Mucosa of descending colon (tissue), 3 donors: ENCODE measurements at regions not wholly inside any gene's neighbourhood (a gene's known extent, or its start where the extent isn't known, plus 50 kb on each side); places are given as distances from the start of the nearest gene placed in this dataset.
A peak's percentile ranks its signal among the peaks of the same experiment; 100 is the strongest.

ENCODE experiments used
- ATAC-seq: fragments of 200-7000 bp; cut with Tn5 transposase; one replicate; pipeline ENCODE4 v1.9.1; 2020; ENCODE audit warnings: mild to moderate bottlenecking, moderate library complexity
- DNase-seq, 3 donors: peaks; one replicate each; pipeline ENCODE4 v3.0.0-alpha.2; 2020
- H3K36me3 ChIP-seq: fragments of 200-600 bp; one replicate; pipeline ENCODE4 v1.8.0; 2021; ENCODE audit warnings: low read depth, mild to moderate bottlenecking
- H3K4me1 ChIP-seq: fragments of 200-600 bp; one replicate; pipeline ENCODE4 v1.8.0; 2021; ENCODE audit warnings: low read depth, mild to moderate bottlenecking
- H3K4me3 ChIP-seq: fragments of 200-600 bp; one replicate; pipeline ENCODE4 v1.8.0; 2021; ENCODE audit warnings: mild to moderate bottlenecking
- H3K9me3 ChIP-seq: fragments of 200-600 bp; one replicate; pipeline ENCODE4 v1.8.0; 2021; ENCODE audit warnings: mild to moderate bottlenecking
- intact Hi-C, 2 donors: fragments of 100-400 bp; cut with DNase I in 1 of 2; cut with micrococcal nuclease in 1 of 2; formaldehyde crosslinking; loops; one replicate each; pipeline versions ENCODE4 v1.11.0 to v1.11.1; 2022; cut with DNase I, micrococcal nuclease
- TF ChIP-seq, protein P1 (sequence below): fragments of 200-600 bp; IDR thresholded peaks from one replicate; pipeline ENCODE4 v1.8.0; 2022; ENCODE audit warnings: antibody characterized with exemption, mild to moderate bottlenecking
- donor health status: DM: no; HTN: no; CAD: no; lungs with moderate emphysema.
- donor health status: DM: no; HTN: no; CAD: no.
- donor health status: DM: no; HTN: yes; CAD: no.

- Histone ChIP-seq H3K4me1 (no peaks in the 10 kb centered on the region), H3K36me3 (no peaks in the 10 kb centered on the region), H3K4me3 (no peak overlapping the region), H3K9me3 (no peaks in the 10 kb centered on the region)
- ATAC-seq (no peak), DNase-seq (no peak)
- TF ChIP-seq, protein P1, sequence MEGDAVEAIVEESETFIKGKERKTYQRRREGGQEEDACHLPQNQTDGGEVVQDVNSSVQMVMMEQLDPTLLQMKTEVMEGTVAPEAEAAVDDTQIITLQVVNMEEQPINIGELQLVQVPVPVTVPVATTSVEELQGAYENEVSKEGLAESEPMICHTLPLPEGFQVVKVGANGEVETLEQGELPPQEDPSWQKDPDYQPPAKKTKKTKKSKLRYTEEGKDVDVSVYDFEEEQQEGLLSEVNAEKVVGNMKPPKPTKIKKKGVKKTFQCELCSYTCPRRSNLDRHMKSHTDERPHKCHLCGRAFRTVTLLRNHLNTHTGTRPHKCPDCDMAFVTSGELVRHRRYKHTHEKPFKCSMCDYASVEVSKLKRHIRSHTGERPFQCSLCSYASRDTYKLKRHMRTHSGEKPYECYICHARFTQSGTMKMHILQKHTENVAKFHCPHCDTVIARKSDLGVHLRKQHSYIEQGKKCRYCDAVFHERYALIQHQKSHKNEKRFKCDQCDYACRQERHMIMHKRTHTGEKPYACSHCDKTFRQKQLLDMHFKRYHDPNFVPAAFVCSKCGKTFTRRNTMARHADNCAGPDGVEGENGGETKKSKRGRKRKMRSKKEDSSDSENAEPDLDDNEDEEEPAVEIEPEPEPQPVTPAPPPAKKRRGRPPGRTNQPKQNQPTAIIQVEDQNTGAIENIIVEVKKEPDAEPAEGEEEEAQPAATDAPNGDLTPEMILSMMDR, result no peak
- intact Hi-C loops, result no loop called here
These were observed 161.4 kb upstream of the KLF4 start for GRCh38 chr9:107650995-107651394.

DNA sequence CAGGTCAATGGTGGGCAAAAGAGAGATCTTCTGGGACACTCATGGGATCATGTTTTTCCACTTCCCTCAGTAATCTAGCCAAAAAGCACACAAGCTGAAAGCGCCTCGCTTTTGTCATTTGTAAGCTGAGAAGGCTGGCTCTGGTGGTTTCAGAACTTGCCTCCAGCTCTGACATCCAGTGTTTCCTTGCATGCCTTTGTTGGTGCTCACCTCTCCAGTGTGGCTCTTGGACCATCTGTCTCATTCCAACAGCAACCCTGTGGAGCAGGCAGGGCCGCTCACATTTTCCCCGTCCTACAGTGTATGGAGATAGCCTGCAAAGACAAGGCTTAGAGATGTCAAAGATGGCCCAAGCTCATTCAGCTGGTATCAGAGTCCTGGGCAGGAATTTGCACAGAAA, 160.8 kb upstream of the KLF4 start:
- no peak overlapping the region for H3K4me3 ChIP-seq
- TF ChIP-seq, protein P1, result no peak
- intact Hi-C loops, result no loop called here
- H3K36me3 ChIP-seq, result no peaks in the 10 kb centered on the region
- DNase-seq (no peak), ATAC-seq (no peak)
- H3K4me1 ChIP-seq, result peaks cover 2% of the 10 kb centered on the region
- no peaks in the 10 kb centered on the region for H3K9me3 ChIP-seq

DNA sequence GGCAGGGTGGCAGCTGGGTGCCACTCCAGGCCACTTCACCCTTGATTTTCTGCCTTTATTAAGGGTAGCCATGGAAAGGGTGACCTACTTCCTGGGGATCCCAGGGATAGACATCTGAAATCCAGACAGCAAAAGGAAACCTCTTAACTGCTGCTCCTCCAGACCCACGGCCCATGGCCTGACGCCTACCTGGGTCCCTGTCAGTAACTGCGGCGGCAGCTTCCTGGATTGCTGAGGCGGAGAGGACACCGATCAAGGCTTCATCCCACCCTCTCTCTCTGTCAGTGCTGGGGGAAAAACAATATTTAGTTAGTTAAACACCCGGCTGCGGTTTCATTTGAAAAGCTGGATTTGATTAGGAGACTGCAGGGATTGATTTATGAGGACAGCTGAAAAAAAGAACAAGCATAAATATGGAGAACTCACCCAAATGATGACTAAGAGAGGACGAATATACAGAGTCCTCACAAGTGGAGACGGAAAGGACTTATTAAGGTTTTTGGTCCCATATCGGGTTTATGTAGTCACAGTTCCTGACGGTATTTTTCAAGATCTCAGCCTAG, 158.7 kb upstream of the KLF4 start:
- no peaks in the 10 kb centered on the region for H3K9me3 ChIP-seq
- TF ChIP-seq, protein P1, result no peak
- H3K4me1 ChIP-seq, result peaks cover 2% of the 10 kb centered on the region
- H3K4me3 ChIP-seq, result no peak overlapping the region
- intact Hi-C loops, result no loop called here
- no peak for DNase-seq
- no peak for ATAC-seq
- no peaks in the 10 kb centered on the region for H3K36me3 ChIP-seq

DNA sequence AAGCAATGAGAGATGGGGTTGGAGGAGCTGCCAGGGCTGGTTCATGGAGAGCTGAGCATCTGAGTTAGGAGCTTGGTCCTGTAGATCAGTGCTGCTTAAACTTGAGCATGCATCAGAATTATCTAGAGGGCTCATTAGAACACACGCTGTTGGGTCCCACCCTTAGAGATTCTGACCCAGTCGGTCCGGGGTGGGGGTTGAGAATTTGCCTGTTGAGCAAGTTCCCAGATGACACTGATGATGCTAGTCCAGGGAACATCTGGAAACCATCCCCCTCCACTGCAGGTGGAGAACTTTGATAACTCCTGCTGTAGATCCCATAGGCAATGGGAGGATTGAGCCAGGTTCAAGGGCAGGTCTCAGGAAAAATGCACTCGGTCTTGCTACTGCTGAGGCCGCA, 158.0 kb upstream of the KLF4 start:
- Histone ChIP-seq H3K9me3 (no peaks in the 10 kb centered on the region), H3K4me3 (no peak overlapping the region), H3K4me1 (peaks cover 2% of the 10 kb centered on the region), H3K36me3 (no peaks in the 10 kb centered on the region)
- DNase-seq (no peak), ATAC-seq (no peak)
- TF ChIP-seq, protein P1, result no peak
- intact Hi-C loops, result no loop called here

DNA sequence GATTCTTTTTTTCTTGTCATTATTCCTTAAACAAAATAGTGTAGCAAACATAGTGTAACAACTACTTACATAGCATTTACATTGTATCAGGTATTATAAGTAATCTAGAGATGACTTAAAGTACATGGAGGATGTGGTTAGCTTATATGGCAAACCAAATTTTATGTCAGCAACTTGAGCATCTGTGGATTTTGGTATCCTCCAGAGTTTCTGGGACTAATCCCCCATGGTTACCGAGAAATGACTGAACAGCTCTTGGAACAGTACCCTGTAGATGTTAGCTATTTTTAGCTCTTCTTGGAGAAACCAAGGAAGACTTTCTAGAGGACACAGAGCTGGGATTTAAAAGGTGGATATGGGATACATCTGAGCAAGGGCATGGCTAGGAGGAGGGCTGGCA, 157.6 kb upstream of the KLF4 start:
- H3K4me3 ChIP-seq, result no peak overlapping the region
- intact Hi-C loops, result no loop called here
- ATAC-seq (no peak), DNase-seq (no peak)
- peaks cover 2% of the 10 kb centered on the region for H3K4me1 ChIP-seq
- no peaks in the 10 kb centered on the region for H3K9me3 ChIP-seq
- no peaks in the 10 kb centered on the region for H3K36me3 ChIP-seq
- TF ChIP-seq, protein P1, result no peak

DNA sequence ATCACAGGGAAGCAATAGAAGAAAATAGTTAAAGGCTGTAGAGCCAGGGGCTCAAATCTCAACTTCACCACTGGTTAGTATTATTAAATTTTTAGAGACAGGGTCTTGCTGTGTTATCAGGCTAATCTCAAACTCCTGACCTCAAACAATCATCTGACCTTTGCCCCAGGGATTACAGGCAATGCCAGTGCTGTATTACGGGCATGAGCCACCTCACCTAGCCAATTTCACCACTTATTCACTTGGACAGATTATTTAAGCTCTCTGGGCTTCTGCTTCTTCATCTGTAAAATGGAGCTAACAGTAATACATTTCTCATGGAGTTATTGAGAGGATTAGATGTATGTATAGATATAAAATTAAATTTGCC, 155.9 kb upstream of the KLF4 start:
- intact Hi-C loops, result no loop called here
- Histone ChIP-seq H3K4me3 (no peak overlapping the region), H3K4me1 (peaks cover 2% of the 10 kb centered on the region), H3K36me3 (no peaks in the 10 kb centered on the region), H3K9me3 (no peaks in the 10 kb centered on the region)
- TF ChIP-seq, protein P1, result no peak
- DNase-seq, result no peak
- ATAC-seq, result peak; percentile 42
